OCI-LY7 (cell line): ENCODE measurements at regions not wholly inside any gene's neighbourhood (a gene's known extent, or its start where the extent isn't known, plus 50 kb on each side); places are given as distances from the start of the nearest gene placed in this dataset.

Source experiments
- CTCF ChIP-seq: fragments of 200-600 bp; sonication (generic); conservative IDR thresholded peaks from 2 replicates; pipeline ENCODE4 v1.5.1; 2014; ENCODE audit warnings: mild to moderate bottlenecking, antibody characterized with exemption, low read length, moderate library complexity, mixed read lengths
- EZH2phosphoT487 ChIP-seq: fragments of 200-600 bp; sonication (generic); IDR thresholded peaks from 2 replicates; pipeline ENCODE4 v1.6.1; 2018; ENCODE audit warnings: low read depth, borderline replicate concordance, mild to moderate bottlenecking, mixed run types, antibody characterized with exemption, low read length, moderate library complexity, mixed read lengths

GRCh38 chr10:8656261-8656660 lies 601.8 kb downstream of the GATA3 start:
- no peak for TF ChIP-seq CTCF
- TF ChIP-seq EZH2phosphoT487 = no peak
